ENCODE measurements at regions not wholly inside any gene's neighbourhood (a gene's known extent, or its start where the extent isn't known, plus 50 kb on each side); places are given as distances from the start of the nearest gene placed in this dataset.
"Not testable (repeated sequence)": the region's sequence is repeated elsewhere in the genome, so short reads cannot be mapped to it uniquely, and the experiment has no call there.

- not testable (repeated sequence) for DNase-seq
Observed at GRCh38 chr1:78203410-78203982, 157.7 kb downstream of the GIPC2 start.

- peak; percentile 38 for DNase-seq
Observed at GRCh38 chr1:78210175-78210574, 164.4 kb downstream of the GIPC2 start.

- no peak for DNase-seq
Observed at GRCh38 chr1:78211483-78212092, 165.8 kb downstream of the GIPC2 start.

- DNase-seq, result no peak
Observed at GRCh38 chr1:78214334-78214733, 168.6 kb downstream of the GIPC2 start.

GRCh38 chr1:78222225-78222959 lies 176.6 kb downstream of the GIPC2 start:
- DNase-seq, result no peak

- DNase-seq, result no peak
Observed at GRCh38 chr1:78222960-78223358, 177.2 kb downstream of the GIPC2 start.

GRCh38 chr1:78223417-78224215 lies 177.8 kb downstream of the GIPC2 start:
- DNase-seq, result peak; percentile 28

GRCh38 chr1:78224246-78224785 lies 178.6 kb downstream of the GIPC2 start:
- DNase-seq, result no peak

- peak; percentile 54 for DNase-seq
Observed at GRCh38 chr1:78224861-78225552, 179.2 kb downstream of the GIPC2 start.

- DNase-seq, result no peak
Observed at GRCh38 chr1:78226784-78227183, 181.0 kb downstream of the GIPC2 start.

GRCh38 chr1:78227705-78228635 lies 182.2 kb downstream of the GIPC2 start:
- no peak for DNase-seq

GRCh38 chr1:78229344-78229743 lies 183.6 kb downstream of the GIPC2 start:
- peak; percentile 51 for DNase-seq

GRCh38 chr1:78231477-78231876 lies 185.7 kb downstream of the GIPC2 start:
- DNase-seq, result no peak

GRCh38 chr1:78231894-78232293 lies 186.1 kb downstream of the GIPC2 start:
- DNase-seq, result no peak

GRCh38 chr1:78232630-78233029 lies 186.9 kb downstream of the GIPC2 start:
- no peak for DNase-seq

- DNase-seq, result no peak
Observed at GRCh38 chr1:78234496-78234895, 188.7 kb downstream of the GIPC2 start.

GRCh38 chr1:78236716-78237115 lies 190.9 kb downstream of the GIPC2 start:
- peak; percentile 41 for DNase-seq

GRCh38 chr1:78237364-78237916 lies 191.7 kb downstream of the GIPC2 start:
- no peak for DNase-seq

GRCh38 chr1:78240191-78240590 lies 194.4 kb downstream of the GIPC2 start:
- no peak for DNase-seq

GRCh38 chr1:78240755-78241154 lies 195.0 kb downstream of the GIPC2 start:
- no peak for DNase-seq

GRCh38 chr1:78247079-78247478 lies 201.3 kb downstream of the GIPC2 start:
- DNase-seq, result no peak
